PC-9 (cell line): ENCODE measurements at regions not wholly inside any gene's neighbourhood (a gene's known extent, or its start where the extent isn't known, plus 50 kb on each side); places are given as distances from the start of the nearest gene placed in this dataset.
"Not testable (repeated sequence)": the region's sequence is repeated elsewhere in the genome, so short reads cannot be mapped to it uniquely, and the experiment has no call there.

Experiments
- BruUV-seq: library from RNA; stranded (reverse); fragments of 400-500 nt; replicated peaks from 2 replicates; lab custom pipeline; 2021; lab: Mats Ljungman, UMichigan
- CTCF ChIA-PET: fragments of 300-600 bp; sonication (Branson Sonifier 250); formaldehyde crosslinking; loops from one replicate; lab custom pipeline; 2022; ENCODE audit warnings: antibody characterized with exemption; lab: Charles Lee
- POLR2A ChIA-PET: fragments of 300-600 bp; sonication (Branson Sonifier 250); formaldehyde crosslinking; loops from one replicate; lab custom pipeline; 2022; ENCODE audit warnings: antibody characterized with exemption; ENCODE audit not compliant: unreplicated experiment; lab: Charles Lee
- DNase-seq, 2 experiments: peaks; one replicate each; pipeline versions ENCODE4 v3.0.0 to v3.0.0-alpha.2; 2015 to 2022; ENCODE audit warnings: mixed read lengths in 1 of 2
- H2AFZ ChIP-seq: fragments of 200-600 bp; sonication (generic); 2 replicates; pipeline ENCODE4 v1.8.1; 2017; ENCODE audit warnings: antibody characterized with exemption
- H3F3A ChIP-seq: fragments of 200-600 bp; sonication (generic); 2 replicates; pipeline ENCODE4 v1.8.1; 2017; ENCODE audit warnings: antibody characterized with exemption, mild to moderate bottlenecking, low read depth; ENCODE audit not compliant: insufficient read depth
- H3K27ac ChIP-seq: fragments of 200-600 bp; sonication (generic); 2 replicates; pipeline ENCODE4 v1.6.1; 2016; ENCODE audit warnings: mixed run types
- H3K27me3 ChIP-seq: fragments of 200-600 bp; sonication (generic); 2 replicates; pipeline ENCODE4 v1.6.1; 2016; ENCODE audit warnings: low read depth, mixed run types; ENCODE audit not compliant: insufficient read depth
- H3K36me3 ChIP-seq: fragments of 200-600 bp; sonication (generic); 2 replicates; pipeline ENCODE4 v1.6.1; 2016; ENCODE audit warnings: low read depth, mixed run types
- H3K4me1 ChIP-seq: fragments of 200-600 bp; sonication (generic); replicated peaks from 2 replicates; pipeline ENCODE4 v1.6.1; 2016; ENCODE audit warnings: mixed run types; ENCODE audit not compliant: insufficient read depth
- H3K4me2 ChIP-seq: fragments of 200-600 bp; sonication (generic); 2 replicates; pipeline ENCODE4 v1.6.1; 2017; ENCODE audit warnings: mixed run types
- H3K4me3 ChIP-seq: fragments of 200-600 bp; sonication (generic); 2 replicates; pipeline ENCODE4 v1.6.1; 2016; ENCODE audit warnings: mixed run types
- H3K79me2 ChIP-seq: fragments of 200-600 bp; sonication (generic); 2 replicates; pipeline ENCODE4 v1.6.1; 2017; ENCODE audit warnings: low read depth, mixed run types
- H3K9me2 ChIP-seq: fragments of 200-600 bp; sonication (generic); 2 replicates; pipeline ENCODE4 v1.8.1; 2017; ENCODE audit warnings: mild to moderate bottlenecking; ENCODE audit not compliant: insufficient read depth
- H3K9me3 ChIP-seq: fragments of 200-600 bp; sonication (generic); 2 replicates; pipeline ENCODE4 v1.8.1; 2016; ENCODE audit warnings: low read depth; ENCODE audit not compliant: insufficient read depth
- H4K20me1 ChIP-seq: fragments of 200-600 bp; sonication (generic); 2 replicates; pipeline ENCODE4 v1.8.1; 2017; ENCODE audit not compliant: insufficient read depth
- EZH2 ChIP-seq: fragments of 200-600 bp; sonication (generic); IDR thresholded peaks from 2 replicates; pipeline ENCODE4 v1.8.0; 2017; ENCODE audit warnings: antibody characterized with exemption, low read depth
- intact Hi-C: fragments of 100-400 bp; cut with micrococcal nuclease; formaldehyde crosslinking; loops from one replicate; pipeline ENCODE4 v1.10.0; 2022; ENCODE audit not compliant: unreplicated experiment
- TF ChIP-seq, protein P1 (sequence below): fragments of 200-600 bp; sonication (generic); conservative IDR thresholded peaks from 2 replicates; pipeline ENCODE4 v1.6.1; 2017; ENCODE audit warnings: mixed run types, antibody characterized with exemption, mild to moderate bottlenecking, moderate library complexity

DNA sequence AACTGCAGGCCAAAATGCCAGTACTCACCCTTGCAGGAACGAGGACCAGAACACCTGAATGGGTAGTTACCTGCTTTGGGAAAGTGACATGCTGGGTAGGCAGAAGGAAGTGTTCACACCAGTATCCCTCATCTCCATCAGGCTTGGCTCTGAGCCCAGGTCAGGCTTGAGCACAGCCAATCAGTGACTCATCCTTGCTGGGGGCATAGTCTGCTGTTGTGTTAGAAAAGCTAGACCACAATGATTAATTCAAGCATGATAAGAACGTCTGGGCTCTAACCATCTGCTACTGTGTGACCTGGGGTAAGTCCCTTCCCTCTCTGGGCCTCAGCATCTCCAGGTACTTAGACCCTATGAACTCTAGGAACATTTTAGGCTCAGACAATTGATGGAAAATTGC, 450.4 kb downstream of the MIAT start:
- no TSS peak for BruUV-seq
- Histone ChIP-seq H3K79me2 (no peaks in the 10 kb centered on the region), H3K4me2 (no peak overlapping the region), H3K9me2 (no peaks in the 10 kb centered on the region), H3K27me3 (no peaks in the 10 kb centered on the region), H2AFZ (no peak overlapping the region), H4K20me1 (no peaks in the 10 kb centered on the region), H3K36me3 (no peaks in the 10 kb centered on the region), H3K4me1 (peaks cover 52% of the 10 kb centered on the region), H3K9me3 (no peaks in the 10 kb centered on the region), H3F3A (peaks cover 11% of the 10 kb centered on the region), H3K4me3 (no peak overlapping the region), H3K27ac (no peak overlapping the region)
- intact Hi-C loops = no loop called here
- ChIA-PET POLR2A (no interaction called here), CTCF (interaction anchor here (0.6 kb wide), 1 partner anchor 43 kb away, joined by 3 read pairs; no protein-coding TSS in a partner anchor)
- peak; percentile 80 to 96 for DNase-seq
- TF ChIP-seq, protein P1, sequence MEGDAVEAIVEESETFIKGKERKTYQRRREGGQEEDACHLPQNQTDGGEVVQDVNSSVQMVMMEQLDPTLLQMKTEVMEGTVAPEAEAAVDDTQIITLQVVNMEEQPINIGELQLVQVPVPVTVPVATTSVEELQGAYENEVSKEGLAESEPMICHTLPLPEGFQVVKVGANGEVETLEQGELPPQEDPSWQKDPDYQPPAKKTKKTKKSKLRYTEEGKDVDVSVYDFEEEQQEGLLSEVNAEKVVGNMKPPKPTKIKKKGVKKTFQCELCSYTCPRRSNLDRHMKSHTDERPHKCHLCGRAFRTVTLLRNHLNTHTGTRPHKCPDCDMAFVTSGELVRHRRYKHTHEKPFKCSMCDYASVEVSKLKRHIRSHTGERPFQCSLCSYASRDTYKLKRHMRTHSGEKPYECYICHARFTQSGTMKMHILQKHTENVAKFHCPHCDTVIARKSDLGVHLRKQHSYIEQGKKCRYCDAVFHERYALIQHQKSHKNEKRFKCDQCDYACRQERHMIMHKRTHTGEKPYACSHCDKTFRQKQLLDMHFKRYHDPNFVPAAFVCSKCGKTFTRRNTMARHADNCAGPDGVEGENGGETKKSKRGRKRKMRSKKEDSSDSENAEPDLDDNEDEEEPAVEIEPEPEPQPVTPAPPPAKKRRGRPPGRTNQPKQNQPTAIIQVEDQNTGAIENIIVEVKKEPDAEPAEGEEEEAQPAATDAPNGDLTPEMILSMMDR = no peak
- no peak for TF ChIP-seq EZH2

DNA sequence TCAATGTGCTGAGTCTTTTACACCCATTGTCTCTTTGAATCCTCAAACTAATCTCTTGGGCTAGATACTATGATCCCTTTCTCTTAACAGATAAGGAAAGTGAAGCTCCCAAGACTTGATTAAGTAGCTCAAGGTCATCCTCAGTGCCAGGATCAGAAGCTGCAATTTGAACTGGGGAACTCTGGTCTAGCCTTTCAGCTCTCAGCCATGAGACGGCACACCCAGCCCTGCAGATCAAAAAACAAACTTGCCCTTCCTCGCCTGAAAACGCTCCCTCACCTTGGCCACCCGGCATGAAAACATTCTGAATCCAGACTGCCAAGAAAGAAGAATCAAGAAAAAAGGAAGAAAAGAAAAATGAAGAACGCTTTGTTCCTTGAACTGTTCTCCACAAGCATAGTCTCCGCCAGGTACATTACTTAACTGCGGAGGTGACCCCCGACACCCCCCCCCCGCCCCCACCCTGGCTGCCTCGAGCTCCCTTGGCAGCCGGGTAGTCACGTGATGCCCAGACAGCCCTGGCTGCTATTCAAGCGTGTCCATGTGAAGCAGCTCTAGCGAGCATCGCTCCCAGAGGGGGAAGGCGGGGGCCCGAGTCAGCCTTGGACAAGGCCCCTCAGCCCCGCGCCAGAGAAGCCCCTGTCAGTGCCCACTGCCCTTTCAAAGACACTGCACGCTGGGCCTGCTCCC, 451.2 kb downstream of the MIAT start:
- H3K9me3 ChIP-seq = no peaks in the 10 kb centered on the region
- TF ChIP-seq, protein P1 = no peak
- no peak for TF ChIP-seq EZH2
- H3K4me3 ChIP-seq = no peak overlapping the region
- peaks cover 16% of the 10 kb centered on the region for H3F3A ChIP-seq
- H3K4me1 ChIP-seq = peaks cover 58% of the 10 kb centered on the region
- ChIA-PET POLR2A (no interaction called here), CTCF (interaction anchor here (0.6 kb wide), 1 partner anchor 775 kb away, joined by 4 read pairs; no protein-coding TSS in a partner anchor)
- intact Hi-C loops = no loop called here
- no peak overlapping the region for H3K4me2 ChIP-seq
- H3K79me2 ChIP-seq = no peaks in the 10 kb centered on the region
- H3K27me3 ChIP-seq = no peaks in the 10 kb centered on the region
- H3K36me3 ChIP-seq = no peaks in the 10 kb centered on the region
- no peaks in the 10 kb centered on the region for H4K20me1 ChIP-seq
- H2AFZ ChIP-seq = no peak overlapping the region
- DNase-seq = no peak
- no TSS peak for BruUV-seq
- no peaks in the 10 kb centered on the region for H3K9me2 ChIP-seq
- H3K27ac ChIP-seq = no peak overlapping the region

DNA sequence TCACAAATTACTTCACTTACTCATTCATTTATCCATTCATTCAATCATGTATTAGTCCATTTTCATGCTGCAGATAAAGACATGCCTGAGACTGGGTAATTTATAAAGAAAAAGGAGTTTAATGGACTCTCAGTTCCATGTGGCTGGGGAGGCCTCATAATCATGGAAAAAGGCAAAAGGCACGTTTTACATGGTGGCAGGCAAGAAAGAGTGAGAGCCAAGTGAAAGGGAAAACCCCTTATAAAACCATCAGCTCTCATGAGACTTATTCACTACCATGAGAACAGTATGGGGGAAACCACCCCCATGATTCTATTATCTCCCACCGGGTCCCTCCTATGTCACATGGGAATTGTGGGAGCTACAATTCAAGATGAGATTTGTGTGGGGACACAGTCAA, 452.0 kb downstream of the MIAT start:
- H3K27me3 ChIP-seq, H3K79me2 ChIP-seq, H3K36me3 ChIP-seq, intact Hi-C loops, POLR2A ChIA-PET, H3K4me3 ChIP-seq, H3K27ac ChIP-seq, H2AFZ ChIP-seq, BruUV-seq, CTCF ChIA-PET, DNase-seq, H4K20me1 ChIP-seq, H3K9me2 ChIP-seq, H3K4me2 ChIP-seq, H3K9me3 ChIP-seq: not testable (repeated sequence)
- H3F3A ChIP-seq = peaks cover 23% of the 10 kb centered on the region
- peaks cover 65% of the 10 kb centered on the region for H3K4me1 ChIP-seq
